Mammary epithelial cell (primary cell): ENCODE measurements at regions not wholly inside any gene's neighbourhood (a gene's known extent, or its start where the extent isn't known, plus 50 kb on each side); places are given as distances from the start of the nearest gene placed in this dataset.

ENCODE experiments used
- CTCF ChIP-seq, 2 donors: IDR thresholded peaks in 1 of 2; conservative IDR thresholded peaks in 1 of 2; 2 replicates each; pipeline ENCODE4 v1.5.1; 2011 to 2012; ENCODE audit warnings: inconsistent platforms in 2 of 2, low read length in 2 of 2, mild to moderate bottlenecking in 2 of 2, control low read depth in 1 of 2, low read depth in 1 of 2; ENCODE audit not compliant: insufficient read depth in 1 of 2; ENCODE audit errors: extremely low read depth in 1 of 2
- EZH2 ChIP-seq: IDR thresholded peaks from 2 replicates; pipeline ENCODE4 v1.6.1; 2012; ENCODE audit warnings: low read length, inconsistent platforms, borderline replicate concordance

- TF ChIP-seq CTCF (conservative IDR thresholded peaks at IDR 0.05 in 1 of 2, IDR thresholded peaks at IDR 0.05 in 1 of 2; ENCODE audit: extremely low read depth in 1 of 2, insufficient read depth in 1 of 2, low read depth in 1 of 2, low read length in 2 of 2): no peak
- TF ChIP-seq EZH2: no peak
These were observed 90.2 kb upstream of the SLC6A11 start for GRCh38 chr3:10725846-10726245.
